HCT116 (cell line): ENCODE measurements at regions not wholly inside any gene's neighbourhood (a gene's known extent, or its start where the extent isn't known, plus 50 kb on each side); places are given as distances from the start of the nearest gene placed in this dataset.

ENCODE experiments used
- ATAC-seq: fragments of 200-7000 bp; cut with Tn5 transposase; 2 replicates; pipeline ENCODE4 v1.9.1; 2020; ENCODE audit warnings: mild to moderate bottlenecking, moderate library complexity
- BruUV-seq: library from RNA; stranded (reverse); fragments of 400-500 nt; replicated peaks from 2 replicates; lab custom pipeline; 2021; lab: Mats Ljungman, UMichigan
- CTCF ChIA-PET: fragments of 300-600 bp; sonication (Branson Sonifier 250); formaldehyde crosslinking; loops from one replicate; lab custom pipeline; 2021; ENCODE audit warnings: antibody characterized with exemption; lab: Charles Lee
- POLR2A ChIA-PET: fragments of 300-600, 350-600 bp; sonication (Branson Sonifier 250); formaldehyde crosslinking; loops from one replicate; lab custom pipeline; 2021; ENCODE audit warnings: antibody characterized with exemption; lab: Charles Lee
- RAD21 ChIA-PET, 2 experiments: fragments of 300-600 bp; sonication (Branson Sonifier 250); formaldehyde crosslinking; loops; one replicate each; lab custom pipeline; 2023; ENCODE audit warnings: low total read pairs in 2 of 2; ENCODE audit not compliant: uncharacterized antibody in 2 of 2, unreplicated experiment in 2 of 2, low non-redundant PET in 1 of 2; lab: Charles Lee
- DNase-seq: peaks from one replicate; pipeline ENCODE4 v3.0.0-alpha.2; 2010; ENCODE audit warnings: low read depth, low spot score
- H2AFZ ChIP-seq: fragments of 200-600 bp; shearing (Covaris generic), sonication (generic); 2 replicates; pipeline ENCODE4 v1.6.1; 2017; ENCODE audit warnings: low read depth, mixed run types, mixed read lengths, antibody characterized with exemption, low read length; ENCODE audit not compliant: poor library complexity, severe bottlenecking
- H3K27ac ChIP-seq: 2 replicates; pipeline ENCODE4 v1.5.1; 2012; ENCODE audit warnings: low read depth, low read length
- H3K27me3 ChIP-seq: fragments of 200-600 bp; sonication (generic); 2 replicates; pipeline ENCODE4 v1.6.1; 2016; ENCODE audit warnings: mixed run types, low read length, mixed read lengths; ENCODE audit not compliant: insufficient read depth
- H3K36me3 ChIP-seq, 2 experiments: fragments of 200-500 bp in 1 of 2; fragments of 200-600 bp in 1 of 2; sonication (Bioruptor generic) in 1 of 2; sonication (generic) in 1 of 2; 2 replicates each; pipeline versions ENCODE4 v1.5.1 to v1.6.1; 2014 to 2016; ENCODE audit warnings: low read length in 2 of 2, inconsistent platforms in 1 of 2, mixed read lengths in 1 of 2, mixed run types in 1 of 2; ENCODE audit not compliant: insufficient read depth in 2 of 2, control insufficient read depth in 1 of 2
- H3K4me1 ChIP-seq, 2 experiments: fragments of 200-600 bp in 1 of 2; sonication (generic) in 1 of 2; 2 replicates each; pipeline versions ENCODE4 v1.5.1 to v1.6.1; 2012 to 2017; ENCODE audit warnings: low read length in 2 of 2, inconsistent platforms in 1 of 2, mild to moderate bottlenecking in 1 of 2, mixed read lengths in 1 of 2, mixed run types in 1 of 2, moderate library complexity in 1 of 2; ENCODE audit not compliant: insufficient read depth in 2 of 2, control insufficient read depth in 1 of 2
- H3K4me2 ChIP-seq: fragments of 200-600 bp; sonication (generic); 2 replicates; pipeline ENCODE4 v1.6.1; 2017; ENCODE audit warnings: mixed run types, low read length, mixed read lengths
- H3K4me3 ChIP-seq, 2 experiments: fragments of 200-600 bp in 1 of 2; sonication (generic) in 1 of 2; replicated peaks in 1 of 2; 2 replicates each; pipeline ENCODE4 v1.5.1; 2011 to 2016; ENCODE audit warnings: low read length in 2 of 2, control low read depth in 1 of 2, low read depth in 1 of 2, mild to moderate bottlenecking in 1 of 2, mixed read lengths in 1 of 2, mixed run types in 1 of 2
- H3K79me2 ChIP-seq: fragments of 200-600 bp; sonication (generic); 2 replicates; pipeline ENCODE4 v1.6.1; 2017; ENCODE audit warnings: mild to moderate bottlenecking, mixed run types, low read length, moderate library complexity, mixed read lengths; ENCODE audit not compliant: insufficient read depth
- H3K9ac ChIP-seq: fragments of 200-600 bp; sonication (generic); 2 replicates; pipeline ENCODE4 v1.6.1; 2016; ENCODE audit warnings: low read length, mixed read lengths
- H3K9me2 ChIP-seq: fragments of 200-600 bp; sonication (generic), shearing (Covaris generic); 2 replicates; pipeline ENCODE4 v1.6.1; 2017; ENCODE audit warnings: mixed run types, mild to moderate bottlenecking, moderate library complexity; ENCODE audit not compliant: insufficient read depth
- H3K9me3 ChIP-seq, 2 experiments: fragments of 200-500 bp in 1 of 2; fragments of 200-600 bp in 1 of 2; sonication (Bioruptor generic) in 1 of 2; sonication (generic) in 1 of 2; 2 replicates each; pipeline ENCODE4 v1.6.1; 2014 to 2017; ENCODE audit warnings: low read length in 2 of 2, mixed read lengths in 2 of 2, inconsistent platforms in 1 of 2, low read depth in 1 of 2, mild to moderate bottlenecking in 1 of 2, mixed run types in 1 of 2, moderate library complexity in 1 of 2; ENCODE audit not compliant: control insufficient read depth in 1 of 2, insufficient read depth in 1 of 2
- H4K20me1 ChIP-seq: fragments of 200-600 bp; sonication (generic), shearing (Covaris generic); 2 replicates; pipeline ENCODE4 v1.6.1; 2017; ENCODE audit warnings: mixed run types, mild to moderate bottlenecking, moderate library complexity; ENCODE audit not compliant: insufficient read depth
- ATF3 ChIP-seq: IDR thresholded peaks from 2 replicates; pipeline ENCODE4 v1.6.1; 2012
- CBX3 ChIP-seq: IDR thresholded peaks from 2 replicates; pipeline ENCODE4 v1.6.1; 2012; ENCODE audit warnings: low read depth
- CEBPB ChIP-seq: IDR thresholded peaks from 2 replicates; pipeline ENCODE4 v1.6.1; 2012; ENCODE audit warnings: low read depth
- EZH2 ChIP-seq: fragments of 200-600 bp; sonication (generic); IDR thresholded peaks from 2 replicates; pipeline ENCODE4 v1.6.1; 2017; ENCODE audit warnings: antibody characterized with exemption, mixed run types
- EZH2phosphoT487 ChIP-seq: fragments of 200-600 bp; IDR thresholded peaks from 2 replicates; pipeline ENCODE4 v1.6.1; 2018; ENCODE audit warnings: antibody characterized with exemption, borderline replicate concordance
- FOSL1 ChIP-seq: IDR thresholded peaks from 2 replicates; pipeline ENCODE4 v1.6.1; 2012; ENCODE audit warnings: low read depth
- SRF ChIP-seq: IDR thresholded peaks from 2 replicates; pipeline ENCODE4 v1.6.1; 2012; ENCODE audit warnings: low read depth
- TCF7L2 ChIP-seq: IDR thresholded peaks from 2 replicates; pipeline ENCODE4 v1.7.0; 2011; ENCODE audit warnings: borderline replicate concordance, inconsistent platforms; ENCODE audit not compliant: insufficient read depth, insufficient read length; ENCODE audit errors: extremely low read depth
- YY1 ChIP-seq: IDR thresholded peaks from 2 replicates; pipeline ENCODE4 v1.6.1; 2011; ENCODE audit warnings: low read length, low read depth, moderate library complexity, mild to moderate bottlenecking; ENCODE audit not compliant: insufficient replicate concordance; ENCODE audit errors: extremely low read depth
- ZNF274 ChIP-seq: fragments of 200-500 bp; sonication (Bioruptor generic); IDR thresholded peaks from 2 replicates; pipeline ENCODE4 v1.6.1; 2014; ENCODE audit warnings: mild to moderate bottlenecking, low read depth, low read length, inconsistent platforms
- intact Hi-C: fragments of 100-400 bp; cut with micrococcal nuclease; formaldehyde crosslinking; loops from 2 replicates; pipeline ENCODE4 v1.10.0; 2022
- TF ChIP-seq, protein P1 (sequence below): IDR thresholded peaks from 2 replicates; pipeline ENCODE4 v1.6.1; 2012

- Histone ChIP-seq H3K4me3 (no peak overlapping the region), H3K27me3 (no peaks in the 10 kb centered on the region), H3K9ac (no peak overlapping the region), H3K27ac (no peak overlapping the region), H3K9me2 (no peaks in the 10 kb centered on the region), H3K36me3 (no peaks in the 10 kb centered on the region), H3K79me2 (no peaks in the 10 kb centered on the region), H4K20me1 (no peaks in the 10 kb centered on the region), H3K9me3 (peaks cover 10 to 27% of the 10 kb centered on the region in 2 experiments; a peak in 2 of 4 replicates), H3K4me1 (no peaks in the 10 kb centered on the region), H2AFZ (no peak overlapping the region), H3K4me2 (no peak overlapping the region)
- RAD21 ChIA-PET, result no interaction called here
- CTCF ChIA-PET, result no interaction called here
- ATAC-seq, result no peak
- intact Hi-C loops, result no loop called here
- no TSS peak for BruUV-seq
- no peak for DNase-seq
- POLR2A ChIA-PET, result no interaction called here
- TF ChIP-seq TCF7L2 (no peak), ATF3 (no peak), EZH2 (no peak), SRF (no peak)
These were observed 629.4 kb downstream of the CBLN4 start for GRCh38 chr20:55375920-55376319.

- ChIA-PET CTCF (no interaction called here), RAD21 (no interaction called here), POLR2A (no interaction called here)
- ATAC-seq, result no peak
- H3K27me3 ChIP-seq, result no peaks in the 10 kb centered on the region
- no peak for TF ChIP-seq YY1
- TF ChIP-seq, protein P1, sequence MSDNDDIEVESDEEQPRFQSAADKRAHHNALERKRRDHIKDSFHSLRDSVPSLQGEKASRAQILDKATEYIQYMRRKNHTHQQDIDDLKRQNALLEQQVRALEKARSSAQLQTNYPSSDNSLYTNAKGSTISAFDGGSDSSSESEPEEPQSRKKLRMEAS, result no peak
- TF ChIP-seq EZH2phosphoT487, result no peak
- TF ChIP-seq TCF7L2, result no peak
- no peak for TF ChIP-seq FOSL1
- TF ChIP-seq ZNF274, result no peak
- TF ChIP-seq CEBPB, result no peak
- TF ChIP-seq CBX3, result no peak
- no peak for DNase-seq
- H3K4me2 ChIP-seq, result no peak overlapping the region
- H3K9me3 ChIP-seq, result peaks cover 16 to 24% of the 10 kb centered on the region in 2 experiments; a peak in 2 of 4 replicates
- H3K4me3 ChIP-seq, result no peak overlapping the region
- no peak overlapping the region for H3K27ac ChIP-seq
- intact Hi-C loops, result no loop called here
- no peaks in the 10 kb centered on the region for H3K36me3 ChIP-seq
- no peaks in the 10 kb centered on the region for H3K9me2 ChIP-seq
- BruUV-seq, result no TSS peak
- no peaks in the 10 kb centered on the region for H3K79me2 ChIP-seq
- H3K4me1 ChIP-seq, result no peaks in the 10 kb centered on the region
- no peaks in the 10 kb centered on the region for H4K20me1 ChIP-seq
- no peak overlapping the region for H2AFZ ChIP-seq
- no peak overlapping the region for H3K9ac ChIP-seq
These were observed 639.6 kb downstream of the CBLN4 start for GRCh38 chr20:55365745-55366144.
